ENCODE measurements at regions not wholly inside any gene's neighbourhood (a gene's known extent, or its start where the extent isn't known, plus 50 kb on each side); places are given as distances from the start of the nearest gene placed in this dataset.

- Histone ChIP-seq H2AFZ (ENCODE audit: low read length) (no peak overlapping the region), H2BK15ac (ENCODE audit: low read length) (no peak overlapping the region), H3K56ac (replicated peaks; ENCODE audit: insufficient read length, low read depth, low read length) (no peak overlapping the region), H3K4me3 (ENCODE audit: extremely low read depth in 1 of 4, insufficient read depth in 2 of 4, low read depth in 3 of 4, low read length in 4 of 4) (no peak overlapping the region), H2BK5ac (ENCODE audit: low read depth, low read length) (no peak overlapping the region), H3K14ac (ENCODE audit: insufficient read length) (no peak overlapping the region), H3K27ac (ENCODE audit: low read depth, low read length) (no peak overlapping the region), H3K18ac (ENCODE audit: extremely low read depth, low read length) (no peak overlapping the region), H3K36me3 (ENCODE audit: control insufficient read depth in 2 of 4, insufficient read depth in 4 of 4, low read length in 3 of 4) (no peaks in the 10 kb centered on the region), H4K91ac (replicated peaks; ENCODE audit: insufficient read length, low read length) (no peak overlapping the region), H2AK5ac (ENCODE audit: low read depth, low read length) (no peak overlapping the region), H3K9ac (replicated peaks in 1 of 4; ENCODE audit: extremely low read depth in 1 of 4, low read depth in 3 of 4, low read length in 3 of 4) (no peak overlapping the region), H4K8ac (ENCODE audit: extremely low read depth, insufficient read depth, low read length) (no peak overlapping the region), H3K23me2 (ENCODE audit: low read depth, low read length) (no peaks in the 10 kb centered on the region; the same call in 1 of the 2 replicates), H3K9me3 (ENCODE audit: insufficient read depth in 2 of 2, low read depth in 1 of 2, low read length in 1 of 2) (no peaks in the 10 kb centered on the region), H4K5ac (ENCODE audit: insufficient read length, low read depth, low read length) (no peak overlapping the region), H2BK12ac (ENCODE audit: low read depth, low read length) (no peak overlapping the region), H4K20me1 (replicated peaks in 1 of 2; ENCODE audit: control insufficient read depth in 1 of 2, insufficient read depth in 2 of 2, low read length in 2 of 2) (no peaks in the 10 kb centered on the region), H2BK120ac (replicated peaks; ENCODE audit: low read depth, low read length) (no peak overlapping the region), H3K79me1 (ENCODE audit: low read depth, low read length) (no peaks in the 10 kb centered on the region), H3K4me2 (ENCODE audit: insufficient read depth in 1 of 2, low read depth in 2 of 2, low read length in 2 of 2) (no peak overlapping the region), H3K79me2 (ENCODE audit: control insufficient read depth in 1 of 2, insufficient read depth in 2 of 2, low read length in 2 of 2) (no peaks in the 10 kb centered on the region), H2BK20ac (ENCODE audit: low read length) (no peak overlapping the region), H3K23ac (ENCODE audit: insufficient read length) (no peak overlapping the region), H3K4ac (replicated peaks; ENCODE audit: insufficient read length, low read depth, low read length) (no peak overlapping the region), H3K27me3 (replicated peaks in 1 of 4; ENCODE audit: control insufficient read depth in 3 of 4, extremely low read depth in 1 of 4, insufficient read depth in 3 of 4, low read length in 3 of 4) (peaks cover 0 to 1% (median 0%) of the 10 kb centered on the region in 4 experiments; a peak in 1 of 7 replicates), H3K4me1 (replicated peaks in 1 of 4; ENCODE audit: control insufficient read depth in 3 of 4, insufficient read depth in 4 of 4, low read length in 3 of 4) (no peaks in the 10 kb centered on the region)
- DNase-seq (ENCODE audit: low read depth in 1 of 2, low spot score in 2 of 2) (no peak), FAIRE-seq (no peak)
- WGBS, 2 experiments (ENCODE audit: extremely low coverage in 1 of 2, insufficient coverage in 1 of 2, insufficient read length in 1 of 2, insufficient replicate concordance in 2 of 2, low coverage in 1 of 2, low lambda C conversion rate in 2 of 2, missing lambda C conversion rate in 1 of 2), result 97% methylated on average over 3 of the region's 3 CpGs; no CpG with 5 or more reads in 1 of the 2 experiments
- CTCF ChIA-PET (ENCODE audit: partially characterized antibody), result interaction anchor here (0.6 to 1.6 kb wide), 3 partner anchors 29 to 129 kb away, joined by 3 to 4 read pairs (median 3); no protein-coding TSS in a partner anchor
- POLR2A ChIA-PET (ENCODE audit: partially characterized antibody), result no interaction called here
- TF ChIP-seq HDAC6 (IDR thresholded peaks at IDR 0.05; ENCODE audit: low read depth, low read length) (no peak), E2F6 (IDR thresholded peaks at IDR 0.05) (no peak), TAF1 (IDR thresholded peaks at IDR 0.05; ENCODE audit: low read depth, low read length) (no peak), CHD2 (IDR thresholded peaks at IDR 0.05; ENCODE audit: low read length) (no peak), SIN3A (conservative IDR thresholded peaks at IDR 0.05 in 1 of 2, IDR thresholded peaks at IDR 0.05 in 1 of 2; ENCODE audit: low read depth in 1 of 2, low read length in 2 of 2) (no peak), JUND (IDR thresholded peaks at IDR 0.05; ENCODE audit: low read length) (no peak), CHD1 (IDR thresholded peaks at IDR 0.05; ENCODE audit: low read depth, low read length) (no peak), TAF7 (optimal IDR thresholded peaks at IDR 0.05; ENCODE audit: borderline replicate concordance, low read depth, low read length) (no peak), EGR1 (IDR thresholded peaks at IDR 0.05; ENCODE audit: borderline replicate concordance, low read depth, low read length) (no peak), RAD21 (IDR thresholded peaks at IDR 0.05 in 1 of 2, conservative IDR thresholded peaks at IDR 0.05 in 1 of 2; ENCODE audit: low read depth in 2 of 2, low read length in 2 of 2) (no peak)
Observed at GRCh38 chr13:44021422-44021821, 141.7 kb downstream of the LACC1 start.
